ENCODE measurements at regions not wholly inside any gene's neighbourhood (a gene's known extent, or its start where the extent isn't known, plus 50 kb on each side); places are given as distances from the start of the nearest gene placed in this dataset.

DNA sequence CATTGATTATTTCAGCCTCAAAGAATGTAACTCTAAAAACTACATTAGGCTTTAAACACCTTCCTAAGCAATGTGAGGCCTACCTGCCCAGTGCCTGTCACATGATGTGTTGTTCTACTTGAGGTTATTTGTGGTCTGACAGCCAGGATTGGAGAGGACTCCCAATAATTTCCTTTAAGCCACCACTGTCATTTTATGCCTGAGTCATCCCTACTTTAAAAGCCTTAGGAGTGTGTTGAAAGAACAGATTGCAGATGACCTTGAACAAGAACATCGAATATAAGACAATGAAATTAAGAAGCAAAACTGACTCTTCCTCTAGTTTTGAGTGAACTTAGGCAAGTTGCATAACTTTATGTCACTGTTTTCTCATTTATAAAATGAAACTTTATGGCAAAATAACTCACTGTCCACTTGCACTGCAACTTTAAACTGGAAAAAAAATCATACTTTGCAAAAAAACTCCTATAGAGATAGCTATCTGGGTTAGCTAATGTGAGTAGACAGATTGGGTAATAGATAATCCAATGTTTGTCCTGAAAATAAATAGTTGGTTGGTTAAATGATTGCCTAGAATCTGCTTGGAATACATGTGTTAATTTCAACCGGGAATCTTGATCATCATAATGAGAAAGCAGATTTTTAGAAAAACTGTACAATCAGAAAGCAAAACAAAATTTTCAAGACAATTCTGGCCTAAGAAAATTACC, 361.2 kb downstream of the SUCLA2 start:
- DNase-seq = no peak
- Histone ChIP-seq H3K9me3 (no peaks in the 10 kb centered on the region), H3K27ac (no peak overlapping the region), H3K36me3 (replicated peaks in 1 of 2; ENCODE audit: insufficient read depth in 1 of 2, low read depth in 2 of 2) (no peaks in the 10 kb centered on the region), H3K4me1 (no peaks in the 10 kb centered on the region), H3K4me3 (no peak overlapping the region), H3K27me3 (no peaks in the 10 kb centered on the region)
- intact Hi-C loops (cut with DNase I) = no loop called here
- TF ChIP-seq POLR2A (IDR thresholded peaks at IDR 0.05) = no peak
- TF ChIP-seq, protein P1, sequence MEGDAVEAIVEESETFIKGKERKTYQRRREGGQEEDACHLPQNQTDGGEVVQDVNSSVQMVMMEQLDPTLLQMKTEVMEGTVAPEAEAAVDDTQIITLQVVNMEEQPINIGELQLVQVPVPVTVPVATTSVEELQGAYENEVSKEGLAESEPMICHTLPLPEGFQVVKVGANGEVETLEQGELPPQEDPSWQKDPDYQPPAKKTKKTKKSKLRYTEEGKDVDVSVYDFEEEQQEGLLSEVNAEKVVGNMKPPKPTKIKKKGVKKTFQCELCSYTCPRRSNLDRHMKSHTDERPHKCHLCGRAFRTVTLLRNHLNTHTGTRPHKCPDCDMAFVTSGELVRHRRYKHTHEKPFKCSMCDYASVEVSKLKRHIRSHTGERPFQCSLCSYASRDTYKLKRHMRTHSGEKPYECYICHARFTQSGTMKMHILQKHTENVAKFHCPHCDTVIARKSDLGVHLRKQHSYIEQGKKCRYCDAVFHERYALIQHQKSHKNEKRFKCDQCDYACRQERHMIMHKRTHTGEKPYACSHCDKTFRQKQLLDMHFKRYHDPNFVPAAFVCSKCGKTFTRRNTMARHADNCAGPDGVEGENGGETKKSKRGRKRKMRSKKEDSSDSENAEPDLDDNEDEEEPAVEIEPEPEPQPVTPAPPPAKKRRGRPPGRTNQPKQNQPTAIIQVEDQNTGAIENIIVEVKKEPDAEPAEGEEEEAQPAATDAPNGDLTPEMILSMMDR (IDR thresholded peaks at IDR 0.05) = no peak
- 24 to 27% methylated on average over 2 of the region's 2 CpGs for WGBS, 2 donors
- ATAC-seq = no peak

DNA sequence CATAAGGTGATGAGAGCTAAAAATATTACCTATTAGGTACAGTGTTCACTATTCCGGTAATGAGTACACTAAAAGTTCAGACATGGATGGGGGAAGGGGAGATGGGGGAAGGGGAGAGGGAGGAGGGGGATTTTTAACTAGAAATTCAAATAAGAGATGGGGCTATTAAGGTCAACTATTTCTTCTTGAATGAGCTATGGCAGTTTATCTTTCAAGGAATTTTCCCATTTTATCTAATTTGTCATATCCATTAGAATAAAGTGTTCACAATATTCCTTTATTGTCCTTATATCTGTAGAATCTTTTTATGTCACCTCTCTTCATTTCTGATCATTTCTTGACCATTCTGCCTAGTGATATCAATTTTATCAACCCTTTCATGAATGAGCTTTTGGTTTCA, 362.4 kb downstream of the SUCLA2 start:
- DNase-seq (no peak), ATAC-seq (no peak)
- WGBS, 2 donors = 63 to 85% methylated on average over 1 of the region's 1 CpG
- H3K27ac ChIP-seq = no peak overlapping the region
- no peaks in the 10 kb centered on the region for H3K4me1 ChIP-seq
- no peaks in the 10 kb centered on the region for H3K9me3 ChIP-seq
- H3K27me3 ChIP-seq = no peaks in the 10 kb centered on the region
- no peak for TF ChIP-seq POLR2A (IDR thresholded peaks at IDR 0.05)
- TF ChIP-seq, protein P1 (IDR thresholded peaks at IDR 0.05) = no peak
- no peaks in the 10 kb centered on the region for H3K36me3 ChIP-seq (replicated peaks in 1 of 2; ENCODE audit: insufficient read depth in 1 of 2, low read depth in 2 of 2)
- intact Hi-C loops (cut with DNase I) = no loop called here
- H3K4me3 ChIP-seq = no peak overlapping the region

DNA sequence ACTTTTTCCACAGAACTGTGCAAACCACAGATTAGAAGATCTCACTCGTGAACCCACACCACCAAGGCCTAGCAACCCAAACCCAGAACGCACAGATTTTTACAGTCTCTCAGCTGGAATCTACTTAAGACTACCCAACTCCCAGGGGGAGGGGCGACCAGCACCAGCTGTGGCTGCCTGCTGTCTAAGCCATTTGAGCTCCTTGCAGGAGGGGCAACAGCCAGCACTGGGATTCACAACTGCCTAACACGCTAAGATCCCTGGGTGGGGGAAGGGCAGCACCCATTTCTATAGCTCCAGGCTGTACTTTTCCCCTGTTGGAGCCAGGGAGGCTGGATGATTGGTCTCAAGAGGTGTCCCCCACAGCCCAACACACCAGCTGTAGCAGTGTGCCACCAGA, 368.8 kb downstream of the SUCLA2 start:
- DNase-seq (no peak), ATAC-seq (no peak)
- TF ChIP-seq, protein P1 (IDR thresholded peaks at IDR 0.05) = no peak
- no peak for TF ChIP-seq POLR2A (IDR thresholded peaks at IDR 0.05)
- 47 to 48% methylated on average over 3 to 4 of the region's 4 CpGs for WGBS, 2 donors
- H3K9me3 ChIP-seq = no peaks in the 10 kb centered on the region
- H3K27me3 ChIP-seq = no peaks in the 10 kb centered on the region
- H3K4me3 ChIP-seq = no peak overlapping the region
- intact Hi-C loops (cut with DNase I) = no loop called here
- H3K27ac ChIP-seq = no peak overlapping the region
- H3K36me3 ChIP-seq (replicated peaks in 1 of 2; ENCODE audit: insufficient read depth in 1 of 2, low read depth in 2 of 2) = no peaks in the 10 kb centered on the region
- no peaks in the 10 kb centered on the region for H3K4me1 ChIP-seq

DNA sequence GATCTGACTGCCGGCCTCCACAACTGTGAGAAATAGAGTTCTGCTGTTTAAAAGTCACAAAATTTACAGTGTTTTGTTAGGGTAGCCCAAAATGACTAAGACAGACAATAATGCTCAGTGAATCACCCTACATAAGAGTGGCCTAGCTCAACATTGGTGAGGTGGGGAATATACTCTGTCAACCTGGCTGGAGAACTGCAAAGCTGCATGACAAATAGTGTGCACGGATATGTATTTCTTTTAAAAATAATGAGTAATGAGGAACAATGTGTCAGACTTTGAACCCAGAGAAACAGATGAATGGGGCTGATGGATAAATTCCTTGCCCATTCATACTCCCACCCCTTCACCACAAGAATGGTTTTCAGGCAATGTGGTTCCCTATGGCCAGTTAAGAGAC, 372.4 kb downstream of the SUCLA2 start:
- no peak for ATAC-seq
- no peaks in the 10 kb centered on the region for H3K4me1 ChIP-seq
- no peak overlapping the region for H3K27ac ChIP-seq
- no peak for DNase-seq
- no peak overlapping the region for H3K4me3 ChIP-seq
- no peaks in the 10 kb centered on the region for H3K9me3 ChIP-seq
- no peak for TF ChIP-seq POLR2A (IDR thresholded peaks at IDR 0.05)
- TF ChIP-seq, protein P1 (IDR thresholded peaks at IDR 0.05) = no peak
- H3K27me3 ChIP-seq = no peaks in the 10 kb centered on the region
- intact Hi-C loops (cut with DNase I) = no loop called here
- no peaks in the 10 kb centered on the region for H3K36me3 ChIP-seq (replicated peaks in 1 of 2; ENCODE audit: insufficient read depth in 1 of 2, low read depth in 2 of 2)
- 32 to 65% methylated on average over 2 of the region's 2 CpGs for WGBS, 2 donors

DNA sequence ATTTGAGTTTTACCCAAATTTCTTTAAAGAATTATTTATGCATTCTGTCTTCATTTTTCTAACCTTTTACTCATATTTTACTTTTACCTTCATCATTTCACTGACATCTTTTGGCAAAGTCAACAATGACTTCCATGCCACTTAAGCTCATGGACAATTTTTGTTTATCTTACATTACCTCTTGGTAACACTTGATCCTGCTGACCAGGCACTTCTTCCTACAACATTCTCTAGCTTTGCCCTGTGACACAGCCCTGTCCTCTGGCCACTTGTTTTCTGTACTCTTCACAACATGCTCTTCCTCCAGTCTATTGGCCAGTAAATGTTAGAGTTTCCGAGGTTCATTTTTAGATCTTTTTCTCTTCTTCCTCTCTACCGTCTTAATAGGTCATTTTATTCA, 377.2 kb downstream of the SUCLA2 start:
- H3K9me3 ChIP-seq = no peaks in the 10 kb centered on the region
- DNase-seq = no peak
- WGBS, 2 donors = 68 to 73% methylated on average over 2 of the region's 2 CpGs
- H3K4me1 ChIP-seq = no peaks in the 10 kb centered on the region
- H3K4me3 ChIP-seq = no peak overlapping the region
- no peak for ATAC-seq
- no peak for TF ChIP-seq POLR2A (IDR thresholded peaks at IDR 0.05)
- TF ChIP-seq, protein P1 (IDR thresholded peaks at IDR 0.05) = no peak
- intact Hi-C loops (cut with DNase I) = no loop called here
- H3K27me3 ChIP-seq = no peaks in the 10 kb centered on the region
- H3K36me3 ChIP-seq (replicated peaks in 1 of 2; ENCODE audit: insufficient read depth in 1 of 2, low read depth in 2 of 2) = no peaks in the 10 kb centered on the region
- no peak overlapping the region for H3K27ac ChIP-seq
